Stimulated activated naive CD8-positive, alpha-beta T cell treated with anti-CD3 and anti-CD28 coated beads, Interleukin-15, Interleukin-2, amounts not matched to agents 100 ng/mL and 50 ng/mL, for 24 hours (primary cell): ENCODE measurements at regions not wholly inside any gene's neighbourhood (a gene's known extent, or its start where the extent isn't known, plus 50 kb on each side); places are given as distances from the start of the nearest gene placed in this dataset.

Experiments
- H3K27ac Mint-ChIP-seq: one replicate; pipeline ENCODE4 v1.8.0; 2021; ENCODE audit warnings: mild to moderate bottlenecking, mixed read lengths
- H3K27me3 Mint-ChIP-seq: one replicate; pipeline ENCODE4 v1.8.0; 2021; ENCODE audit warnings: mixed read lengths
- H3K36me3 Mint-ChIP-seq: one replicate; pipeline ENCODE4 v1.8.0; 2021; ENCODE audit warnings: low read depth, mixed read lengths
- H3K4me1 Mint-ChIP-seq: one replicate; pipeline ENCODE4 v1.8.0; 2021; ENCODE audit warnings: low read depth, mixed read lengths
- H3K4me3 Mint-ChIP-seq: one replicate; pipeline ENCODE4 v1.8.0; 2021; ENCODE audit warnings: mild to moderate bottlenecking, mixed read lengths
- H3K9me3 Mint-ChIP-seq: one replicate; pipeline ENCODE4 v1.8.0; 2021; ENCODE audit warnings: mixed read lengths

DNA sequence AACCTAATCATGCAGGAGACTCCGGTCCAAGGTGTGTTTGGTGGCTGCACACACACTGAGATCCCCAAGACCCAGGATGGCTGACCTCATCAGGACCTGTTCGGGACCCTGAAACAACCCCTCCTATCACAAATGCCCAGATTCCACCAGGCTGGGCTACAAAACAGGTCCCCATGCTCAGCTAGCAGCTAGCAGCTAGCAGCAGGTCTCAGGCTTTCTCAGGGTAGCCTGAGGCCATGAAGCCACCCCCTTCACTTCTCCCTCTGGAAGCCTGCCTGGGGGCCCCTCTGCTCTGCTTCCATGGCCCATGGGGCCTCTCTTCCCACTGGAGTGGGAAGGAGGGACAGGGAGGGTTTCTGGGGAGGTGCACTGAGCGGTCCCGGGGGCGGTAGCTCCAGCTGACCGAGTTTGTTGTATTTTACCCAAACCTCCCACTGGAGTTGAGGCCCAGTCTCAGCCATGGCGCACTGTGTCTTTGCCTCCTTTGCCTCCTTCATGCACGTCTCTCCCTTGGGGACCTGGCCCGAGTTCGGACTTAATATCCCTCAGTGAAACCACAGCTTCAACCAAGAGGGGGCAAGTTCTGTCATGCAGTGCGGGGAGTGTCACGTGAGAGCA, 95.1 kb upstream of the GPR26 start:
- no peaks in the 10 kb centered on the region for H3K36me3 Mint-ChIP-seq
- H3K4me1 Mint-ChIP-seq, result no peaks in the 10 kb centered on the region
- peaks cover 47% of the 10 kb centered on the region for H3K27me3 Mint-ChIP-seq
- no peak overlapping the region for H3K27ac Mint-ChIP-seq
- no peak overlapping the region for H3K4me3 Mint-ChIP-seq
- H3K9me3 Mint-ChIP-seq, result no peaks in the 10 kb centered on the region

DNA sequence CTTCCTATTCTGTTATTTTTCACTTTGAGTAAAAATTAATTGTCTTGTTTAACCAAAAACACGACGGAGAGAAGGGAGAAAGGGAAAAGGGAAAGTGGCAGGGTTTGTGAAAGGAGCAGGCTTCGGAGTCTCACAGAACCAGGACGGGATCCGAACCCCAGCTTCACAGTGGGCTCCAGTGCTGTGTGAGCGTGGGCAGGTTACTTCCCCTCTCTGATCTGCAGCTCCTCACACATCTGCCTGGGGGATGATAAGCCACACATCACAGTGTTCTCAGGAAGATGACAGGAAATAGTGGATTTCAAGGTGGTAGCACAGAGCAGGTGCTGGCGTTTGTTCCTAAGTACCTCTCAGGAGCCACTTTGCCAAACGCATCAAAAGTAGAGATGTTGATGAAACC, 94.2 kb upstream of the GPR26 start:
- H3K9me3 Mint-ChIP-seq, result no peaks in the 10 kb centered on the region
- peaks cover 47% of the 10 kb centered on the region for H3K27me3 Mint-ChIP-seq
- no peak overlapping the region for H3K27ac Mint-ChIP-seq
- H3K4me1 Mint-ChIP-seq, result no peaks in the 10 kb centered on the region
- no peak overlapping the region for H3K4me3 Mint-ChIP-seq
- H3K36me3 Mint-ChIP-seq, result no peaks in the 10 kb centered on the region

DNA sequence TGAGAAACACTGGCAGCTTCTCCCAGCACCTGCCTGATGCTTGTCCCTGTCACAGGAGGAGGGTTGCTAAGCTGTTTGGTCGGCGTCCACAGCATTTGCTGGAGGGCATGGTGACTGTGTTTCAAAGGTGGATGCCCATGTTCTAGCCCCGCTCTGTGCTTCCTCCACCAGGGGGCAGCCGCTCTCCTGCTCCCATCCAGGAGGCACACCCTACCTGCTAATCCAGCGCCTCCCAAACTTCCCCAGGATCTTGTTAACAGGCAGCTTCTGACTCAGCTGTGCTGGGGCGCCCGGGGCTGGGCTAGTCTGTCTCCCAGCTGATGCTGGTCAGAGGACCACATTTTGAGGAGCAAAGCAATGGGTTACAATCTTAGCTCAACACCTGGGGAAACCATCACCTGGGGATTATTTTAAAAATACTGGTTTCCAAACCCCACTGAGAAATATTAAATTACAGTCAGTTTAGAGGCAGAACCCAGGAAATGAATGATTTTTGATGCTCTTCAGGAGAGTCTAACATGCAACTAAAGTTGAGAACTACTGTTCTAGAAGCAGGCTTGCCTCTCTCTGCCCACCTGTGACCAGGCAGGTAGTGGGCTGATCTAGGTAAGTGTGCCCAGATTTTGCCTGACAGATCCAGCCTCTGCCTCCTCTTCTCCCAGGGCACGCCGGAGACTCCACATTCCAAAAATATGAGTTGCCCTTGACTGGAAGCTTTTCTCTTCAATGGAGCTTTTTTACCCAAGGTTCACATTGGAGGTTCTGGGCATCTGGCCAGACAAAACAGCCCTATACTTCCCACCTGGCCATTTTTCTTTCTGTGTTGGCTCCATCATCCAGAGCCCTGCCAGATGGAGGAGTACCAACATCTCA, 92.7 kb upstream of the GPR26 start:
- Mint-ChIP-seq H3K9me3 (no peaks in the 10 kb centered on the region), H3K27me3 (peaks cover 45% of the 10 kb centered on the region)

DNA sequence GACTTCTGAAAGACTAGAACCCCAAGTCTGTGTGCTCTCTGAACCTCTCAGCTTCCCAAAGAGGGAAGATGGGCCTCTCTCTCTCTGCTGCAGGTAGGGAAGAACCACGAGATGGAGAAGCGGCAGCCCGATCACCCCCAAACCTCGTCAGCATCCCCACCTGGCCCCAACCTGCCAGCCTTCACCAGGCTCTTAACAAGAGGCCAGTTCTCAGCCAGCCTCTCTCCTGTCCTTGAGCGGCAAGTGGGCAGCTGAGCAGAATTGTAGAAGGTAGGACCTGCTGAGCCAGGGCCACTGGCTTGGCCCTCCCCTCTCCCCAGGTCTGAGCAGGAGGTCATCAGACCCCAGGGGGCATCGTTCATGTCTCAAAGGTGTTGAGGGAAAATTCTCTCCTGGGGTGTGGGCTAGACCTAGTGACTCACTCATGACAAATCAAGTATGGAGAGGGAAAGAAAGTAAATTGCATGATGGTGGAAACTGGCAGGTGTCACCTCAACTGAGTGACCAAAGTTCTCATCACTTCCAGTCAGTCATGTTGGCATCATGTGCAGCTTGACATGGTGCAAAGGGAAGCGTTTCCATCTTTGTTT, 92.0 kb upstream of the GPR26 start:
- Mint-ChIP-seq H3K27me3 (peaks cover 38% of the 10 kb centered on the region), H3K4me1 (no peaks in the 10 kb centered on the region)

More for the DNA sequence above, 92.7 kb upstream of the GPR26 start:
- Mint-ChIP-seq H3K27ac (no peak overlapping the region), H3K36me3 (no peaks in the 10 kb centered on the region), H3K4me1 (no peaks in the 10 kb centered on the region), H3K4me3 (no peak overlapping the region)

DNA sequence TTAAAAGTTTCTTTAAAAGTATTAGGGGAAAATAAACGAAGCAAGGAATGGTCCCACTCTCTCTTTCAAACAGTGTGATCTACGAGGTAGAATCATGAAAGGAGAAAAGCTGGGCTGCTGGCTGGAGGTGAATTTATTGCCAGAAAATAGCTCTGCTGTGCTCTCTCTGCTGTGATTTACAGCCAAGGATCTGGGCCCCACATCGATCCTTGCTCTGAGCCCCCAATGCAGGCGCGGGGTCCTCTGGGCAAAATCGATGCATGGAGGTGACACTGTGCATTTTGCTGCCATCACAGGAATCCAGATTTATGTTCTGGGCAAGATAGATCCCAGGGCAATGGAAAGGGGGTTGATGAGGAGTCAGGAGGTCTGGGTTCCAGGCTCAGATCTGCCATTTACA, 91.0 kb upstream of the GPR26 start:
- Mint-ChIP-seq H3K4me3 (no peak overlapping the region), H3K4me1 (no peaks in the 10 kb centered on the region), H3K27ac (no peak overlapping the region), H3K36me3 (no peaks in the 10 kb centered on the region), H3K27me3 (peaks cover 37% of the 10 kb centered on the region), H3K9me3 (no peaks in the 10 kb centered on the region)

More for the DNA sequence above, 92.0 kb upstream of the GPR26 start:
- no peak overlapping the region for H3K27ac Mint-ChIP-seq
- no peaks in the 10 kb centered on the region for H3K36me3 Mint-ChIP-seq
- H3K9me3 Mint-ChIP-seq, result no peaks in the 10 kb centered on the region
- H3K4me3 Mint-ChIP-seq, result no peak overlapping the region

DNA sequence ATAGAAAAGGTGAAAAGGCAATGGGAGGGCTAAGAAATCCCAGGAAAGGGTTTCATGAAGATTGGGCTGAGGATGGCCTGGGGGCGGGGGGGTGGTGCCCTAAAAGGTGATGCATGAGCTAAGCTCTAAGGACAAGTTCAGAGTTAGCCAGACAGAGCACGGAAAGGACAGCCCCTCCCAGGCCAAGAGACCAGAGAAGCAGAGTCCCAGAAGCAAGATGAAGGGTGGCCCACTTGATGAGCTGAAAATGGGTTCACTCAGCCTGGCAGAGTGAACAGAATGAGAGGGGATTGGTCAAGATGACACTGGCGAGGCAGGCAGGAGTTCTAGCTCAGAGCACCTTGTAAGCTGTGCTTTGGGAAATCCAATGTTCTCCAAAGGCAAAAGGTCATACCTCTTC, 89.4 kb upstream of the GPR26 start:
- Mint-ChIP-seq H3K9me3 (no peaks in the 10 kb centered on the region), H3K4me3 (no peak overlapping the region), H3K4me1 (no peaks in the 10 kb centered on the region), H3K27me3 (peaks cover 36% of the 10 kb centered on the region), H3K27ac (no peak overlapping the region), H3K36me3 (no peaks in the 10 kb centered on the region)

DNA sequence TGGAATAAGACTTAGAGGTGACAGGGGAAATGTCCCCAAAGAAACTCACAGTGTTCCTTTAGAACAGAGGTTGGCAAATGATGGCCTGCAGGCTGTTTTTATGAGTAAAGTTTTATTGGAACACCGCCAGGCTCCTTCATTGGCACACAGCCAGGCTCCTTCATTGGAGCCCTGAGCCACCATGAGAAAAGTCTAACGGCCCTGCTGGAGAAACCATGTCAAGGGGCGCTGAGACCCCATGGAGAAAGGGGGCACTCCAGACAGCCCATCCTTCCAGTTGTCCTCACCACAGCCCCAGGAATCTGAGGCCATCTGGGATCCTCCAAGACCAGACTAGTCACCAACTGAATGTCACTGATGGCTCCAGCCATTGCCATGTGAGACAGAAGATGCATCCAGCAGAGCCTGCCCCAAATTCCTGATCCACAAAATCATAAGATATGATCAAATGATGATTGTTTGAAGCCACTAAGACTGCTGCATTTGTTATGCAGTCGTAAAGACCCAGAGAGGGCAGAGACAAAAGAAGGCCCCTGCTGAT, 88.2 kb upstream of the GPR26 start:
- Mint-ChIP-seq H3K36me3 (no peaks in the 10 kb centered on the region), H3K27me3 (peaks cover 31% of the 10 kb centered on the region), H3K9me3 (no peaks in the 10 kb centered on the region), H3K27ac (no peak overlapping the region), H3K4me1 (no peaks in the 10 kb centered on the region), H3K4me3 (no peak overlapping the region)

DNA sequence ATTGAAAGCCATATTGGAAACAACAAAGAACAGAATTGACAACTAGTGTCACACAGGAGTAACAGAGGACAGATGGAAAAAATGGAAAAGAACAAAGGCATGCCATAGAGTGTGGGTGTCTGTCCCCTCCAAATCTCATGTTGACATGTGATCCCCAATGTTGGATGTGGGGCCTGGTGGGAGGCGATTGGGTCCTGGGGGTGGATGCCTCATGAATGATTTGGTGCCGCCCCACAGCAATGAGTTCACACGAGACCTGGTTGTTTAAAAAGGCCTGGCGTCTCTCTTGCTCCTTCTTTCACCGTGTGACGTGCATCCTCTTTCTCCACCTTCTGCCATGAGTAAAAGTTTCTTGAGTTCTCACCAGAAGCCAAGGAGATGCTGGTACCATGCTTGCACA, 87.4 kb upstream of the GPR26 start:
- H3K27me3 Mint-ChIP-seq, result peaks cover 32% of the 10 kb centered on the region
- no peak overlapping the region for H3K27ac Mint-ChIP-seq
- no peak overlapping the region for H3K4me3 Mint-ChIP-seq
- no peaks in the 10 kb centered on the region for H3K36me3 Mint-ChIP-seq
- no peaks in the 10 kb centered on the region for H3K4me1 Mint-ChIP-seq
- no peaks in the 10 kb centered on the region for H3K9me3 Mint-ChIP-seq

DNA sequence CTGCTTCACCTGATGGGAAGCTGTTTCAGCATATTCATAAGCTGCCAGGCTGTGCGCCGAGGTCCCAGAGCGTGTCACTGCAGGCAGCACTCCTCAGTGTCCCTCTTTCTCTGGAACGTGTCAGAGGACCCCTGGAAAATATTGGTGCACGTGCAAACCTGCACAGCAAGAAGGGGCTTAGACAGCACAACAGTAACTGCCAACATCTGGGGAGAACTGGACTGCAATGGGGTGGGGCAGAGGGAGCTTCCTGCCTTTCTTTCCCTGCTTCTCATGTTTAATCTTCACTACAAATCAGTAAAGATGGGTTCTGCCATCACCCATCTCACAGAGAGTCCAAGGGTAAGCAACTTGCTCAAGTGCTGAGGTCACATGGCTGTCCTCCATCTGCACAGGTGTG, 86.5 kb upstream of the GPR26 start:
- no peaks in the 10 kb centered on the region for H3K4me1 Mint-ChIP-seq
- no peak overlapping the region for H3K27ac Mint-ChIP-seq
- H3K36me3 Mint-ChIP-seq, result no peaks in the 10 kb centered on the region
- peaks cover 28% of the 10 kb centered on the region for H3K27me3 Mint-ChIP-seq
- no peaks in the 10 kb centered on the region for H3K9me3 Mint-ChIP-seq
- H3K4me3 Mint-ChIP-seq, result no peak overlapping the region

DNA sequence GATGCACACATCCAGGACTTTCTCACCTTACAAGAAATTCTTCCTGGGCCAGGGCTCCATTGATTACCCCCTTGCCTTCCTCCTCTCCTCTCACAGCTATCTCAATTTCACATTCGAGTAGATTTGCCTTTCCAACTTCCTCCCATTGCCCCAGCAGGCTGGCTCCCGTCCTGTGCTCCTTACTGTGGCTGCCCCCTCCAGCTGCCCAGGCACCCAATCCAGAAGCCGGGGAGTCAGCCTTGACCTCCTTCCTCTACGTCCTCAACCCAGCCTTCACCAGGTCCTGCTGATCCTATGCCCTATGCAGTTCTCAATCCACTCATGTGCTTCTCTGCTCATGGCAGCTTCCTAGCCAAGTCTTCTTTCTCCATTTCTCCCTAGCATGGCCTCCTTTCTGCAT, 85.7 kb upstream of the GPR26 start:
- H3K27me3 Mint-ChIP-seq, result peaks cover 29% of the 10 kb centered on the region
- no peaks in the 10 kb centered on the region for H3K36me3 Mint-ChIP-seq
- no peak overlapping the region for H3K27ac Mint-ChIP-seq
- no peaks in the 10 kb centered on the region for H3K4me1 Mint-ChIP-seq
- H3K9me3 Mint-ChIP-seq, result no peaks in the 10 kb centered on the region
- H3K4me3 Mint-ChIP-seq, result no peak overlapping the region

DNA sequence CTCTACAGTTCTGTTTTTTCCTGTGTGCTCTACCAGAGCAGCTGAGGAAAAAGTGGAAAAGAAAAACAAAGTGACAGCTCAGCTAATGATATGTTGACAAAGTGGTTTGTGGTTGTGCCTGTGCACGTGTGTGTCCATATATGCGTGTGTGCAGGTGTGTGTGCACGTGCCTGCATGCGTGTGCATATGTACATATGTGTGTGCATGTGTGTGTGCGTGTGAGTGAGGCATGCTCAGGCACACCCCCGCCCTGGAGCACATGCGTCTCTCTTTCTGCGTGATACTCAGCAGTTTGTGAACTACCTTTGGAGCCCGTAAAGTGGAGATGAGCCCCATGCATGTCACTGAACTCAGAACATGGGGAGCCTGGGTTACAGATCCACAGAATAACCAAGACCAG, 84.5 kb upstream of the GPR26 start:
- Mint-ChIP-seq H3K27me3 (peaks cover 28% of the 10 kb centered on the region), H3K4me3 (no peak overlapping the region), H3K27ac (no peak overlapping the region), H3K36me3 (no peaks in the 10 kb centered on the region), H3K9me3 (no peaks in the 10 kb centered on the region), H3K4me1 (no peaks in the 10 kb centered on the region)

DNA sequence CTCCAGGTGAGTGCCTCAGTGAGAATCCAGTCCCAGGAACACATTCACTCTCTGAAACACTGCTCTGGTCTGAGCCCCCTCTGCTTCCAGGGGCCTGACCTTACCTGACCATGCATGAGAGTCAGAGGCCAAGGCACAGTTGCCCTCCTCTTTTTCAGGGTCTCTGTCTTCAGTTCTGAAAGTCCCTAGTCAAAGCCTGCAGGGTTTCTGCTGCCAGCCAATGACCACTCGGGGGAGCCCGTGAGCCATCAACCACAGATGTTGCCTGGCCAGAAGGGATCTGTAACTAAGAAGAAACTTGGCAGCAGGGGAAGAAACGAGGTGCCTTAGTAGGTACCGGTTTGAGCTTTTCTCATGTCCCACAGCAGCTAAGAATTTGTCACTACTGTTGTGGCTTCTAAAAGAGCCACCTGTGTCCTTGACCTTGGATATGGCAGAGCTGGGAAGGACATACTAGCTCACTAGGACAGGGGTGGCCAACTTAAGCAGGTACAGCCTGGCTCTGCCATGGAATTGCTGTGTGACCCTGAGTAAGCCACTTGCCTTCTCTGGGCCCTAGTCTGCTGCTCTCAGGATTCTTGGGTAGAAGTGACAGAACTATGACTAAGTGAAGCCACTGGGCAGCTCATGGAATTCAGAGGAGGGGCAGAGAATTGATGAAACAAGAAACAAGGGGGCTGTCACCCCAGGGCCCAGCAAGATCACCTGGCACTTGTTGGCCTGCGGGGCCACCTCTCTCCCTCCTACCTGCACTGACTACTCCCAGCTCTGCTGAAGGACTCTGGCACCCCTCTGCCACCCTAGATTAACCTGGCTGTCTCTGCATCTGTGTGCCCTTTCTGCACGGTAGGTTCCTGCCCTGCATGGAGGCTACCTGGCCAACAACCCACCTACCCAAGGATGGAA, 83.8 kb upstream of the GPR26 start:
- Mint-ChIP-seq H3K27ac (no peak overlapping the region), H3K27me3 (peaks cover 28% of the 10 kb centered on the region), H3K36me3 (no peaks in the 10 kb centered on the region), H3K9me3 (no peaks in the 10 kb centered on the region), H3K4me3 (no peak overlapping the region), H3K4me1 (no peaks in the 10 kb centered on the region)

DNA sequence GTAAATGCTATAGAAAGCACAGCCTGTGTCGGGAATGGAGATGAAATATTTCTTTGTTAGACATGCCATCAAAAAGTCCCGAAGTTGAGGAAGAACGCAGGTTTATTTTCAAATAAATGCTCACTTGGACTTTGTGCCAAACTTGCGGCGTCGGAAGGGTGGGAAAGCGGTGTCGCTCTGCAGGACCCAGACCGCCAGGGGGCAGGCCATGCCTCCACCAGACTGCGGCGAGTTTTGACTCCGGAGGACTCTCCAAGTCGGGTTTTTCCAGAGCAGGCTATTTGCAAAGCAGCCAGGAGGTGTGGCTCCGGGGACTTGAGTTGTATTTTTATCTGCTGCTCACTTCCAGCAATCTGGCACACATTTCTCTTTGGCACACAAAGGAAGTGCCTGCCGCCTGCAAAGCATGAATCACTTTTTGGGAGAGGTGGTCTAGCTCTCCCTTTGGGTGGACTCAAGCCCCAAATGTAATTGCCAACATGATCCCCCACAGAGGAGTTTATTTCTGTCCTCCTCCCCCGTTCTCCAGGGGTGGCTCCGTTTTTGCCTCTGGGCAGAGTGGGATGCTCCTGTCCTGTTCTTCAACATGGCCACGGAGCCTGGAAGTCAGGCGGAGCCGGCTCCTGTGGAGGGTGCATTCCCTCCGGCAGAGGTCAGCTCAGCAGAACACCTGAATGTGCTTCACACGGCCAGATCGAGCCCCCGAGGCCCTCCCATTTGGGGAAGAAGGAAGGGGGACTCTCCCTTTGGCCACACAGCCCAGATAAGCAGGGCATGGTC, 82.3 kb upstream of the GPR26 start:
- Mint-ChIP-seq H3K4me1 (no peaks in the 10 kb centered on the region), H3K9me3 (no peaks in the 10 kb centered on the region), H3K27ac (no peak overlapping the region), H3K36me3 (no peaks in the 10 kb centered on the region), H3K27me3 (peaks cover 27% of the 10 kb centered on the region), H3K4me3 (no peak overlapping the region)

DNA sequence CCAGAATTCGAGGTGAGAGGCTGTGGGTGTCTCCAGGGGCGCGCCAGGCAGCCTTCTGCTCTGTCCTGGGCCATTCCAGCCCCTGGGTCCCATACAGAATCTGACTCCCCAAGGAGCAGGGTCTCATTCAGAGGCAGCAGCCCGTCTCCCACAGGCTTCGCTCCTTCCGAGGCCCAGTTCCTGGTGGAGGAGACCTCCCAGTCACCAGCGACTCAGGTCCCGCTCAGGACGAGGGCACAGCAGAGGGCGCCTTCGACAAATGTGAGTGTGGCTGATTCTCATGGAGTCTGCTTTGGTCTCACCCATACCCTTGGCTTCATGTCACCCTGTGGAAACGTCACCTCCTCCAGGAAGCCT, 81.8 kb upstream of the GPR26 start:
- Mint-ChIP-seq H3K27ac (no peak overlapping the region), H3K27me3 (peaks cover 27% of the 10 kb centered on the region), H3K9me3 (no peaks in the 10 kb centered on the region), H3K4me1 (no peaks in the 10 kb centered on the region), H3K36me3 (no peaks in the 10 kb centered on the region), H3K4me3 (no peak overlapping the region)
